ENCODE measurements at regions not wholly inside any gene's neighbourhood (a gene's known extent, or its start where the extent isn't known, plus 50 kb on each side); places are given as distances from the start of the nearest gene placed in this dataset.
"Not testable (repeated sequence)": the region's sequence is repeated elsewhere in the genome, so short reads cannot be mapped to it uniquely, and the experiment has no call there.

DNA sequence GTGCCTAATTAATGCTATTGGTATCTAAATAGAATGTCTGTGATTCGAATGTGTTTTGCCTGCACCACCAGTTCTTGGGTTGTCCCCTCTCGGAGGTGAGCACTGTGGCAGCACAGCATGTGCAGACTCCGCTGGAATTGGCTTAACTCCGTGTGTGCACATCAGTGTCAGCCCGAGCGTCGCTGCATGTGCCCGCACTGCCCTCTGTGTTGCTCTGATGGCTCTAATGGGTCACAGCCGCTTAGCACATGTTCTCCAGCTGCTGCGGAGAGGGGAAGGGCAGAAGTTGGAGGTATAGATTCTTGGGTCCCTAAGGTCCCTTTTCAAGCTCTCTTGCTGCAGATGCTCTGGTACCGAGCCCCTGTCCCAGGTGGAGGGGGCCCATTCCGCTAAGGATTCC is 75.1 kb downstream of the CDRT15L2 start:
- H2AFZ ChIP-seq (ENCODE audit: control insufficient read depth, low read depth, low read length); H3K4me3 ChIP-seq; H4K20me1 ChIP-seq (ENCODE audit: control insufficient read depth, insufficient read depth); H3K9me3 ChIP-seq (replicated peaks; ENCODE audit: control insufficient read depth, insufficient read depth, low read length); POLR2A ChIA-PET; BruUV-seq (replicated peaks); RAD21 ChIA-PET (ENCODE audit: unreplicated experiment); ATAC-seq; CTCF ChIA-PET; H3K36me3 ChIP-seq (ENCODE audit: control insufficient read depth in 2 of 2, insufficient read depth in 2 of 2, low read length in 1 of 2); H3K27ac ChIP-seq (ENCODE audit: control insufficient read depth, insufficient read depth); in situ Hi-C loops (cut with MboI); DNase-seq (ENCODE audit: low read depth, low spot score); H3K9ac ChIP-seq (ENCODE audit: control insufficient read depth, insufficient read depth, low read length); H3K4me1 ChIP-seq (ENCODE audit: control insufficient read depth, insufficient read depth, low read length); intact Hi-C loops (cut with micrococcal nuclease; ENCODE audit: unreplicated experiment); H3K27me3 ChIP-seq (replicated peaks in 1 of 2; ENCODE audit: control insufficient read depth in 2 of 2, insufficient read depth in 2 of 2, low read length in 1 of 2); SMC1A ChIA-PET (ENCODE audit: uncharacterized antibody, unreplicated experiment); H3K4me2 ChIP-seq (ENCODE audit: control insufficient read depth, insufficient read depth); FAIRE-seq; H3K79me2 ChIP-seq (ENCODE audit: control insufficient read depth, insufficient read depth, low read length): not testable (repeated sequence)
- 87% methylated on average over 8 of the region's 12 CpGs for WGBS (ENCODE audit: insufficient coverage, insufficient replicate concordance, low lambda C conversion rate, missing lambda C conversion rate)

GRCh38 chr17:20665103-20665955 is 85.8 kb downstream of the CDRT15L2 start:
- H3K4me2 ChIP-seq (ENCODE audit: control insufficient read depth, insufficient read depth); H3K9me3 ChIP-seq (replicated peaks; ENCODE audit: control insufficient read depth, insufficient read depth, low read length); CTCF ChIA-PET; intact Hi-C loops (cut with micrococcal nuclease; ENCODE audit: unreplicated experiment); H2AFZ ChIP-seq (ENCODE audit: control insufficient read depth, low read depth, low read length); RAD21 ChIA-PET (ENCODE audit: unreplicated experiment); POLR2A ChIA-PET; FAIRE-seq; BruUV-seq (replicated peaks); H3K79me2 ChIP-seq (ENCODE audit: control insufficient read depth, insufficient read depth, low read length); in situ Hi-C loops (cut with MboI); H3K4me3 ChIP-seq; H3K4me1 ChIP-seq (ENCODE audit: control insufficient read depth, insufficient read depth, low read length); H3K27me3 ChIP-seq (replicated peaks in 1 of 2; ENCODE audit: control insufficient read depth in 2 of 2, insufficient read depth in 2 of 2, low read length in 1 of 2); DNase-seq (ENCODE audit: low read depth, low spot score); H4K20me1 ChIP-seq (ENCODE audit: control insufficient read depth, insufficient read depth); H3K9ac ChIP-seq (ENCODE audit: control insufficient read depth, insufficient read depth, low read length); H3K36me3 ChIP-seq (ENCODE audit: control insufficient read depth in 2 of 2, insufficient read depth in 2 of 2, low read length in 1 of 2); H3K27ac ChIP-seq (ENCODE audit: control insufficient read depth, insufficient read depth): not testable (repeated sequence)
- SMC1A ChIA-PET (ENCODE audit: uncharacterized antibody, unreplicated experiment) = interaction anchor here (0.6 kb wide), 1 partner anchor 106 kb away, joined by 3 read pairs; no protein-coding TSS in a partner anchor
- WGBS (ENCODE audit: insufficient coverage, insufficient replicate concordance, low lambda C conversion rate, missing lambda C conversion rate) = 48% methylated on average over 2 of the region's 6 CpGs
- ATAC-seq = peak; percentile 54

GRCh38 chr17:20666689-20667088 is 87.2 kb downstream of the CDRT15L2 start:
- H3K79me2 ChIP-seq (ENCODE audit: control insufficient read depth, insufficient read depth, low read length); intact Hi-C loops (cut with micrococcal nuclease; ENCODE audit: unreplicated experiment); H3K27ac ChIP-seq (ENCODE audit: control insufficient read depth, insufficient read depth); FAIRE-seq; H3K27me3 ChIP-seq (replicated peaks in 1 of 2; ENCODE audit: control insufficient read depth in 2 of 2, insufficient read depth in 2 of 2, low read length in 1 of 2); H3K4me3 ChIP-seq; ATAC-seq; CTCF ChIA-PET; in situ Hi-C loops (cut with MboI); DNase-seq (ENCODE audit: low read depth, low spot score); H3K9ac ChIP-seq (ENCODE audit: control insufficient read depth, insufficient read depth, low read length); BruUV-seq (replicated peaks); SMC1A ChIA-PET (ENCODE audit: uncharacterized antibody, unreplicated experiment); RAD21 ChIA-PET (ENCODE audit: unreplicated experiment); H3K9me3 ChIP-seq (replicated peaks; ENCODE audit: control insufficient read depth, insufficient read depth, low read length); H3K4me1 ChIP-seq (ENCODE audit: control insufficient read depth, insufficient read depth, low read length); H3K36me3 ChIP-seq (ENCODE audit: control insufficient read depth in 2 of 2, insufficient read depth in 2 of 2, low read length in 1 of 2); H2AFZ ChIP-seq (ENCODE audit: control insufficient read depth, low read depth, low read length); H4K20me1 ChIP-seq (ENCODE audit: control insufficient read depth, insufficient read depth); H3K4me2 ChIP-seq (ENCODE audit: control insufficient read depth, insufficient read depth); POLR2A ChIA-PET: not testable (repeated sequence)
- WGBS (ENCODE audit: insufficient coverage, insufficient replicate concordance, low lambda C conversion rate, missing lambda C conversion rate) = 64% methylated on average over 6 of the region's 6 CpGs

GRCh38 chr17:20667712-20668111 is 88.2 kb downstream of the CDRT15L2 start:
- H3K9ac ChIP-seq (ENCODE audit: control insufficient read depth, insufficient read depth, low read length); H3K4me2 ChIP-seq (ENCODE audit: control insufficient read depth, insufficient read depth); FAIRE-seq; H4K20me1 ChIP-seq (ENCODE audit: control insufficient read depth, insufficient read depth); H3K27me3 ChIP-seq (replicated peaks in 1 of 2; ENCODE audit: control insufficient read depth in 2 of 2, insufficient read depth in 2 of 2, low read length in 1 of 2); H3K36me3 ChIP-seq (ENCODE audit: control insufficient read depth in 2 of 2, insufficient read depth in 2 of 2, low read length in 1 of 2); H3K9me3 ChIP-seq (replicated peaks; ENCODE audit: control insufficient read depth, insufficient read depth, low read length); ATAC-seq; CTCF ChIA-PET; BruUV-seq (replicated peaks); H3K27ac ChIP-seq (ENCODE audit: control insufficient read depth, insufficient read depth); DNase-seq (ENCODE audit: low read depth, low spot score); H3K79me2 ChIP-seq (ENCODE audit: control insufficient read depth, insufficient read depth, low read length); SMC1A ChIA-PET (ENCODE audit: uncharacterized antibody, unreplicated experiment); POLR2A ChIA-PET; in situ Hi-C loops (cut with MboI); H3K4me1 ChIP-seq (ENCODE audit: control insufficient read depth, insufficient read depth, low read length); intact Hi-C loops (cut with micrococcal nuclease; ENCODE audit: unreplicated experiment); H3K4me3 ChIP-seq; RAD21 ChIA-PET (ENCODE audit: unreplicated experiment); H2AFZ ChIP-seq (ENCODE audit: control insufficient read depth, low read depth, low read length): not testable (repeated sequence)
- 0% methylated on average over 2 of the region's 2 CpGs for WGBS (ENCODE audit: insufficient coverage, insufficient replicate concordance, low lambda C conversion rate, missing lambda C conversion rate)

Data from GM12878 (cell line).